Breast epithelium (tissue), 3 donors: ENCODE measurements at regions not wholly inside any gene's neighbourhood (a gene's known extent, or its start where the extent isn't known, plus 50 kb on each side); places are given as distances from the start of the nearest gene placed in this dataset.

Experiments used
- POLR2A ChIP-seq: fragments of 450-650 bp; IDR thresholded peaks from one replicate; pipeline ENCODE4 v1.6.1; 2016; ENCODE audit warnings: antibody characterized with exemption, mild to moderate bottlenecking, moderate library complexity
- POLR2AphosphoS5 ChIP-seq, 3 donors: sonication (generic); formaldehyde crosslinking; IDR thresholded peaks; one replicate each; pipeline ENCODE4 v1.6.1; 2017; ENCODE audit warnings: antibody characterized with exemption in 3 of 3
- TF ChIP-seq, protein P1 (sequence below), 3 donors: fragments of 450-650 bp; IDR thresholded peaks; one replicate each; pipeline ENCODE4 v1.5.1; 2016 to 2017; ENCODE audit warnings: antibody characterized with exemption in 3 of 3, mild to moderate bottlenecking in 3 of 3, moderate library complexity in 3 of 3

GRCh38 chr1:221439008-221439746, 302.7 kb downstream of the DUSP10 start:
- TF ChIP-seq, protein P1, sequence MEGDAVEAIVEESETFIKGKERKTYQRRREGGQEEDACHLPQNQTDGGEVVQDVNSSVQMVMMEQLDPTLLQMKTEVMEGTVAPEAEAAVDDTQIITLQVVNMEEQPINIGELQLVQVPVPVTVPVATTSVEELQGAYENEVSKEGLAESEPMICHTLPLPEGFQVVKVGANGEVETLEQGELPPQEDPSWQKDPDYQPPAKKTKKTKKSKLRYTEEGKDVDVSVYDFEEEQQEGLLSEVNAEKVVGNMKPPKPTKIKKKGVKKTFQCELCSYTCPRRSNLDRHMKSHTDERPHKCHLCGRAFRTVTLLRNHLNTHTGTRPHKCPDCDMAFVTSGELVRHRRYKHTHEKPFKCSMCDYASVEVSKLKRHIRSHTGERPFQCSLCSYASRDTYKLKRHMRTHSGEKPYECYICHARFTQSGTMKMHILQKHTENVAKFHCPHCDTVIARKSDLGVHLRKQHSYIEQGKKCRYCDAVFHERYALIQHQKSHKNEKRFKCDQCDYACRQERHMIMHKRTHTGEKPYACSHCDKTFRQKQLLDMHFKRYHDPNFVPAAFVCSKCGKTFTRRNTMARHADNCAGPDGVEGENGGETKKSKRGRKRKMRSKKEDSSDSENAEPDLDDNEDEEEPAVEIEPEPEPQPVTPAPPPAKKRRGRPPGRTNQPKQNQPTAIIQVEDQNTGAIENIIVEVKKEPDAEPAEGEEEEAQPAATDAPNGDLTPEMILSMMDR (IDR thresholded peaks at IDR 0.05) = no peak
- no peak for TF ChIP-seq POLR2A
- TF ChIP-seq POLR2AphosphoS5 (IDR thresholded peaks at IDR 0.05) = no peak
